Large intestine (tissue), 3 donors: ENCODE measurements at regions not wholly inside any gene's neighbourhood (a gene's known extent, or its start where the extent isn't known, plus 50 kb on each side); places are given as distances from the start of the nearest gene placed in this dataset.
"Not testable (repeated sequence)": the region's sequence is repeated elsewhere in the genome, so short reads cannot be mapped to it uniquely, and the experiment has no call there.

Source experiments
- DNase-seq, 2 donors: peaks; one replicate each; pipeline versions ENCODE4 v3.0.0 to v3.0.0-alpha.2; 2013
- H3K27ac ChIP-seq: one replicate; pipeline ENCODE4 v1.5.1; 2013; ENCODE audit warnings: low read length
- H3K27me3 ChIP-seq: 2 replicates; pipeline ENCODE4 v1.6.1; 2013; ENCODE audit warnings: low read length; ENCODE audit not compliant: control insufficient read depth, insufficient read depth
- H3K36me3 ChIP-seq: 2 replicates; pipeline ENCODE4 v1.6.1; 2013; ENCODE audit warnings: low read length; ENCODE audit not compliant: control insufficient read depth, insufficient read depth
- H3K4me1 ChIP-seq: one replicate; pipeline ENCODE4 v1.6.1; 2013; ENCODE audit warnings: low read length; ENCODE audit not compliant: control insufficient read depth, insufficient read depth
- H3K4me3 ChIP-seq: one replicate; pipeline ENCODE4 v1.5.1; 2013; ENCODE audit warnings: low read length
- H3K9me3 ChIP-seq: one replicate; pipeline ENCODE4 v1.6.1; 2013; ENCODE audit warnings: mild to moderate bottlenecking, low read depth, low read length, moderate library complexity; ENCODE audit not compliant: control insufficient read depth
- WGBS: methylation state at CpG from one replicate; pipeline ENCODE4 v1.1.5; 2013; ENCODE audit warnings: low lambda C conversion rate; ENCODE audit not compliant: insufficient coverage; 5-methylcytosine and 5-hydroxymethylcytosine counted together

GRCh38 chr9:63450836-63451235 is 1834.2 kb downstream of the FOXD4L5 start:
- not testable (repeated sequence) for H3K4me3 ChIP-seq, H3K27ac ChIP-seq, H3K27me3 ChIP-seq, DNase-seq, H3K9me3 ChIP-seq, H3K36me3 ChIP-seq, H3K4me1 ChIP-seq
- no CpG with 5 or more reads among the region's 46 CpGs for WGBS

DNA sequence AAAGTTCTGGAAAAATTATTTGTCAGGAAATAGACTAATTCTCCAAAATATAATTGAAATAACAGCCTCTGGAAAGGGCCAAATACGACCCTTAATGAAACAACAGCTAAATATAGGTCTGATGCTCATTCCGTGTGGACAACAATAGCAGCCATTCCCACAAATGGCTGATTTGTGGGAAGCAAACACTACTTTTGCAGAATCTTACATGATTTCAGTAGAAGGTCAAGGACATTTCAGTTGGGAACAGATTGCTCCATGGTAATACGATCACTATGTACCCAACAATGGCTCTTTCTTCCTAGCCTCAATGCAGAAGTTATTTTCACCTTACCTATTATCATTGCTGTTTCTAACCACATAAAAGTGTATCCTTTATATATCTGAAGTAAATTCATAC is 1859.9 kb downstream of the FOXD4L5 start:
- H3K27me3 ChIP-seq, H3K27ac ChIP-seq, H3K4me1 ChIP-seq, H3K36me3 ChIP-seq, H3K9me3 ChIP-seq, H3K4me3 ChIP-seq, DNase-seq: not testable (repeated sequence)
- WGBS, result no CpG with 5 or more reads among the region's 3 CpGs

GRCh38 chr9:63390897-63391296 is 1894.1 kb downstream of the FOXD4L5 start:
- H3K27me3 ChIP-seq, DNase-seq, H3K27ac ChIP-seq, H3K36me3 ChIP-seq, H3K4me3 ChIP-seq, H3K9me3 ChIP-seq, H3K4me1 ChIP-seq: not testable (repeated sequence)
- no CpG with 5 or more reads among the region's 3 CpGs for WGBS

GRCh38 chr9:63385479-63385878 is 1899.5 kb downstream of the FOXD4L5 start:
- no CpG with 5 or more reads among the region's 28 CpGs for WGBS

GRCh38 chr9:63379864-63380263 is 1905.1 kb downstream of the FOXD4L5 start:
- H3K9me3 ChIP-seq, H3K27me3 ChIP-seq, DNase-seq, H3K4me3 ChIP-seq, H3K27ac ChIP-seq, H3K36me3 ChIP-seq, H3K4me1 ChIP-seq: not testable (repeated sequence)
- WGBS, result no CpG with 5 or more reads among the region's 12 CpGs

More at GRCh38 chr9:63385479-63385878, 1899.5 kb downstream of the FOXD4L5 start:
- H3K4me1 ChIP-seq, H3K27ac ChIP-seq, H3K9me3 ChIP-seq, H3K4me3 ChIP-seq, H3K36me3 ChIP-seq, H3K27me3 ChIP-seq, DNase-seq: not testable (repeated sequence)

DNA sequence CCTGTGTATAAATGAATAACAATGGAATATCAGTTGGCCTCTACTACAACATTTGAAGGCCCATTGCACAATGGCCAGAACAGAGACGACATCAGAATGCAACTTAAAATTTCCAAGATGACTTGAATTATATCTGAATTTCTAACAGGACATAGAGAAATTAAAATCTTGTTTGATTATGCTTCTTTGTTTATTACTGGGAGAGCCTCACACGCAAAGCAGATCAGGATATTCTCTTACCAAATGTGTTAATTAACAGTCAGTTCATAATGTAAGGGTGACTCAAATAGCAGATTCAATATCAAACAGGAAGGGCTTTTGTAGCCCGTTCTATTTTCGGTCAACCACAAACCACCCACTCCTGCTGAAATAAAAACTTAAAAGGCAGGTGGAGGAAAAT is 1930.8 kb downstream of the FOXD4L5 start:
- not testable (repeated sequence) for H3K27ac ChIP-seq, H3K27me3 ChIP-seq, H3K4me1 ChIP-seq, H3K36me3 ChIP-seq, H3K4me3 ChIP-seq, H3K9me3 ChIP-seq
- WGBS, result no CpG with 5 or more reads among the region's 4 CpGs
- DNase-seq, result peak in 1 of 2 donors; percentile 0

DNA sequence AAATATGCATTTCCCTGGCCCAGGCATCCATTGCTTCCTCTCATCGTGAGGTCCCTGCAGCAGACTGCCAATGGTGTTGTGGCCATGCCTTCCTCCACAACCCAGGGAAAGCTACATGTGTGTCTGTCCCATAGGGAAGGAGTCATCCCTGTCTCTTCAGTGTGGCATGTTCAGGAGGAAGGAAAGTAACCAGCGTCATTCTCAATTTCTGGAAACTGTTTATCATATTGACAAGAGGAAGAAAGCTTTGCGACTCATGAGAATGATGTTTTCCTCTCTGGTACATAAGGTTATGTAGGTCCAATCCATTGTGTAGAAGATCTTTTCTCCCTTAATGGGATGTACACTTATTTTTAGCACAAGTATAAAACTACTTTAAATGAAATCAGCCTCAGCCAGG is 1937.7 kb downstream of the FOXD4L5 start:
- not testable (repeated sequence) for H3K27ac ChIP-seq, DNase-seq, H3K36me3 ChIP-seq, H3K4me3 ChIP-seq, H3K27me3 ChIP-seq, H3K4me1 ChIP-seq, H3K9me3 ChIP-seq
- no CpG with 5 or more reads among the region's 3 CpGs for WGBS

DNA sequence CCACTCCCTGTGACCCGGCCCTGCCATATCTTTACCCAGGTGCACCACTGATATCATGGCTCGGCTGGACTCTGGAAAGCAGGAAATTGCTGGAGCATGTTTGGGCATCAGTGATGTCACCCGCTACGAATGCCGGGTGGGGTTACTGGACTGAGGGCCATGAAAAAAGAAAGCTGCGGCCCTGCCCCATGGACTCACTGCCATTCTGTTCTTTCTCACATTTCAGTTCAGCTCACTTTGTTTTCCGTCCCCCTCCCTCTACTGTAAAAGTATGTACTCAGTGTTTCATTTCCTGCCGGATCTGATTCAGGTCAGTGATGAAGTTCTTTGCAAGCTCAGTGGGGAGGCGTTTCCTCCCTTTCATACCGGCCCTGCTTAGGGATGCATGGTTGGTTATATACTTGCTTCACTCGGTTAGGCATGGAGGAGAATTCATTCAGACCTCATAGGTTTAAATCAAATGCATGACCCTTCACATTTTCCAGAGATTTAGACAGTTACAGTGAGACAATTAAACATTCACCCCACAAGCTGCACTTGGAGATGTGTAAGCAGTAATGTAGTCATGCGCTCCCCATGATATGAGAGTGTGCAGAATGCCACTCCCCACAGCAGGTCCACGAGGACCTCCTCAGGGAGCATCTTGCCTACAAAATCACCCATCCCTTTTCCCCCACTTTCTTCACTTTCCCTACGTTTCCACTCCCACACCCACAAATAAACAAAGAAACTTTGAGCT is 1938.5 kb downstream of the FOXD4L5 start:
- not testable (repeated sequence) for H3K36me3 ChIP-seq, H3K4me1 ChIP-seq, H3K27me3 ChIP-seq, H3K9me3 ChIP-seq, H3K4me3 ChIP-seq, H3K27ac ChIP-seq
- DNase-seq, result peak; percentile 18 to 62
- WGBS, result no CpG with 5 or more reads among the region's 14 CpGs

- DNase-seq, H3K36me3 ChIP-seq, H3K27ac ChIP-seq, H3K4me1 ChIP-seq, H3K9me3 ChIP-seq, H3K27me3 ChIP-seq, H3K4me3 ChIP-seq: not testable (repeated sequence)
- no CpG with 5 or more reads among the region's 5 CpGs for WGBS
Measured at GRCh38 chr9:63344408-63344807, 1940.6 kb downstream of the FOXD4L5 start.

GRCh38 chr9:63342528-63342927 is 1942.5 kb downstream of the FOXD4L5 start:
- not testable (repeated sequence) for H3K9me3 ChIP-seq, DNase-seq, H3K27me3 ChIP-seq, H3K4me3 ChIP-seq, H3K4me1 ChIP-seq, H3K27ac ChIP-seq, H3K36me3 ChIP-seq
- WGBS, result no CpG with 5 or more reads among the region's 4 CpGs

DNA sequence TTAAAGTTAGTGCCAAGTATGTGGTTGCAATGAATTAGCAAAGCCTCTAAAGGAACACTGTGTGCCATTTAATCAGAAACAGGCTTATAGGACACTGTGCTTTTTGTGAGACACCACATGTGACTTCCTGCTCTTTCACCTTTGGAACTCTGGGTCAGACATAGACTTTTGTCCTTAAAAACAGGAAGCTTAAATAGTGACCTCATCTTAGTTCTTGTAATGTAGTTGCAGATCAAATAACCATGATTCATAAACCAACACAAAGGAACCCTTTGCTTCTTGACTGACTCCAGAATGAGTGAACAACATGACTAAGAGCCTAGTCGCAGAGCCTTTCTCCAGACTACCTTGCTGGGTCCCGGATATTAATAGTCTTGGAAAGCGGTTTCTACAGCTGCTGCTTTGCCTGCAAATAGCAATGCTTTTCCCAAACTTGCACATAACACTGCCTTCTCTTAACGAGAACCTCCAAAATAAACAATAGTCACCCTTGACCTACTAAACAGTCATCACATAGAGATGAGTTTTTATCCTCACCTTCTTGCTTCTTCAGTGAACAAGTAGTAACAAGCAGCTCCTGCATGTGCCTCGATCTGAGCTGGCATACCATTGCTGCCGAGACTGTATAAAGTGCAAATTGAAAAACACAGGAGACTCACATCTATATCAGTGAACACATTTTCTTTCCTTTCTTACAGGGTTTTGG is 1947.0 kb downstream of the FOXD4L5 start:
- not testable (repeated sequence) for H3K4me1 ChIP-seq, H3K9me3 ChIP-seq, DNase-seq, H3K27me3 ChIP-seq, H3K36me3 ChIP-seq, H3K27ac ChIP-seq, H3K4me3 ChIP-seq
- no CpG with 5 or more reads among the region's 6 CpGs for WGBS
